Hepatocyte (in vitro differentiated cells): ENCODE measurements at regions not wholly inside any gene's neighbourhood (a gene's known extent, or its start where the extent isn't known, plus 50 kb on each side); places are given as distances from the start of the nearest gene placed in this dataset.

Experiments
- CTCF ChIP-seq: fragments of 200-600 bp; sonication (generic); IDR thresholded peaks from 2 replicates; pipeline ENCODE4 v1.5.1; 2016; ENCODE audit warnings: antibody characterized with exemption, mild to moderate bottlenecking; ENCODE audit not compliant: poor library complexity
- EZH2 ChIP-seq: fragments of 200-600 bp; sonication (generic); IDR thresholded peaks from 2 replicates; pipeline ENCODE4 v1.6.1; 2016; ENCODE audit warnings: antibody characterized with exemption, mild to moderate bottlenecking, borderline replicate concordance

GRCh38 chr6:145367149-145367548 lies 368.2 kb downstream of the EPM2A start:
- TF ChIP-seq CTCF (no peak), EZH2 (no peak)
